Stimulated activated effector memory CD8-positive, alpha-beta T cell treated with anti-CD3 and anti-CD28 coated beads, Interleukin-12 subunit alpha, Interleukin-12 subunit beta, amount 100 ng/mL, for 72 hours (primary cell): ENCODE measurements at regions not wholly inside any gene's neighbourhood (a gene's known extent, or its start where the extent isn't known, plus 50 kb on each side); places are given as distances from the start of the nearest gene placed in this dataset.

Experiments used
- ATAC-seq: fragments of 150-1000 bp; cut with Tn5 transposase; 2 replicates; pipeline ENCODE4 v1.10.0; 2021
- DNase-seq, 2 donors: peaks; one replicate each; pipeline ENCODE4 v3.0.0; 2021 to 2022; ENCODE audit warnings: low spot score in 2 of 2
- H3K27ac Mint-ChIP-seq: one replicate; pipeline ENCODE4 v1.8.0; 2022; ENCODE audit warnings: mild to moderate bottlenecking, mixed read lengths
- H3K36me3 Mint-ChIP-seq: one replicate; pipeline ENCODE4 v1.8.0; 2022; ENCODE audit warnings: mild to moderate bottlenecking, mixed read lengths
- H3K4me1 Mint-ChIP-seq: one replicate; pipeline ENCODE4 v1.8.0; 2022; ENCODE audit warnings: mixed read lengths
- H3K4me3 Mint-ChIP-seq: one replicate; pipeline ENCODE4 v1.8.0; 2022; ENCODE audit warnings: mild to moderate bottlenecking, mixed read lengths
- H3K9me3 Mint-ChIP-seq: one replicate; pipeline ENCODE4 v1.8.0; 2022; ENCODE audit warnings: mixed read lengths

- no peak overlapping the region for H3K4me3 Mint-ChIP-seq
- no peaks in the 10 kb centered on the region for H3K9me3 Mint-ChIP-seq
- H3K27ac Mint-ChIP-seq, result no peak overlapping the region
- no peak for DNase-seq
- no peaks in the 10 kb centered on the region for H3K36me3 Mint-ChIP-seq
- ATAC-seq, result no peak
- no peaks in the 10 kb centered on the region for H3K4me1 Mint-ChIP-seq
Observed at GRCh38 chr12:18794000-18794399, 56.1 kb downstream of the CAPZA3 start.

GRCh38 chr12:18797604-18798003 is 59.7 kb downstream of the CAPZA3 start:
- no peak overlapping the region for H3K4me3 Mint-ChIP-seq
- no peaks in the 10 kb centered on the region for H3K4me1 Mint-ChIP-seq
- H3K9me3 Mint-ChIP-seq, result no peaks in the 10 kb centered on the region
- no peak for DNase-seq
- H3K36me3 Mint-ChIP-seq, result no peaks in the 10 kb centered on the region
- no peak for ATAC-seq
- no peak overlapping the region for H3K27ac Mint-ChIP-seq

DNA sequence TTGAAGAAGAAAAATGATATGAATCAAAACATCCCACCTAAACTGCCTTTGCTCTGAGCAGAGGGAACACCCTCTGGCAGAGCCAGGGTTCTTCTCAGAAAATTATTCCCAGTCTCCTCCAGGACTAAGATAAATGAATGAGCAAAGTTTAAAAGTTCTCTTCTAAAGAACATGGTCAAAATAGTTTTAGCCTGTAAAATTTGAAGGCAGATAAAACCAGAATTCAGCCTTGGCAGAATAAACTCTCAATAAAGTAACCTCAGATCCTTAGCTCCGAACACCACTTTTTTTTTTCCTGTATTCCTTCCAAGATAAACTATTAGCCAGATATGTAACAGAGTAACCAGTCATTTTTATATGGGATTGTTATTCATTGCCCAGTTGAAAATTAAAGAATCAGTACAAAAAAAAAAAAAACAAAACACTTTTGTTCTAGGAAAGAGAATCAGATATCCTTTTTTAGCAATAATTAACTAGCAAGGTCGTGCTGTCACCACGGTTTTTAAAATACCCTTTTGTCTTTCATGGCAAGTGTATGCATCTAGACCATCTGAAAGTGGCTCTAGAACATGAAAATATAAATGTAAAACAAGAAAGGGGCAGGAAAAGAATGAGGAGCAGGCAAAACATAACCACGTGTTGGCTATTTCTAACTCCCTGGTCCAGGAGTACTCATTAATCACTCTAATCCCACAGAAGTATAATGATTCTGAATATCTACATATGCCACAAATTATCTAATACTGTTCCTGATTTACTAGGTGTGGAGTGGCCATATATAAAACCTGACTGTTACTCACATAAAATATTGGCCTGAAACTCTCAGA is 60.8 kb downstream of the CAPZA3 start:
- H3K4me3 Mint-ChIP-seq, result no peak overlapping the region
- no peaks in the 10 kb centered on the region for H3K4me1 Mint-ChIP-seq
- H3K27ac Mint-ChIP-seq, result no peak overlapping the region
- ATAC-seq (no peak), DNase-seq (no peak)
- H3K9me3 Mint-ChIP-seq, result no peaks in the 10 kb centered on the region
- no peaks in the 10 kb centered on the region for H3K36me3 Mint-ChIP-seq

GRCh38 chr12:18799561-18799960 is 61.6 kb downstream of the CAPZA3 start:
- DNase-seq (no peak), ATAC-seq (no peak)
- no peak overlapping the region for H3K27ac Mint-ChIP-seq
- H3K9me3 Mint-ChIP-seq, result no peaks in the 10 kb centered on the region
- no peaks in the 10 kb centered on the region for H3K36me3 Mint-ChIP-seq
- H3K4me1 Mint-ChIP-seq, result no peaks in the 10 kb centered on the region
- H3K4me3 Mint-ChIP-seq, result no peak overlapping the region

- no peaks in the 10 kb centered on the region for H3K36me3 Mint-ChIP-seq
- DNase-seq (no peak), ATAC-seq (no peak)
- H3K9me3 Mint-ChIP-seq, result no peaks in the 10 kb centered on the region
- no peak overlapping the region for H3K27ac Mint-ChIP-seq
- no peaks in the 10 kb centered on the region for H3K4me1 Mint-ChIP-seq
- H3K4me3 Mint-ChIP-seq, result no peak overlapping the region
Observed at GRCh38 chr12:18805516-18806248, 67.8 kb downstream of the CAPZA3 start.

DNA sequence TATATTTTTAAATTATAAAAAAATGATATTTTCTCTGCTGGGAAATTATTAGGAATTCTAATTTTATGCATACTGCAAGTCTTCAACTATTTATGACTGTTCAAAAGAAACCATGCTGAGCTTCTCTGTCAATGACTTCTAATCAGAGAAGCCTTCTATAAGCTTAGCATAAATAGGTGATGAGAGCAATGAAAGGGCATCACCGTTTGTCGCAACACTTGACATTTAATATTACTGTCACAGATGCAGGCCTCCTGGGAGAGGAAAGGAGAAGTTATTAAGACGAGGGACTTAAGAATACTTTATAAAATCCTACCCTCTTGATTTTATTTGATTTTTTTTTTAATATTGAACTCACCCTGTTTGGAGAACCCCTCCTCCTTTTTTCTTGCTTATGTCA is 69.8 kb downstream of the CAPZA3 start:
- no peaks in the 10 kb centered on the region for H3K36me3 Mint-ChIP-seq

GRCh38 chr12:18808221-18808620 is 70.3 kb downstream of the CAPZA3 start:
- H3K9me3 Mint-ChIP-seq, result no peaks in the 10 kb centered on the region
- H3K36me3 Mint-ChIP-seq, result no peaks in the 10 kb centered on the region
- no peak overlapping the region for H3K27ac Mint-ChIP-seq
- H3K4me3 Mint-ChIP-seq, result no peak overlapping the region
- H3K4me1 Mint-ChIP-seq, result no peaks in the 10 kb centered on the region
- ATAC-seq, result no peak
- DNase-seq, result no peak

More for the DNA sequence above, 69.8 kb downstream of the CAPZA3 start:
- H3K4me3 Mint-ChIP-seq, result no peak overlapping the region
- ATAC-seq (no peak), DNase-seq (no peak)
- H3K4me1 Mint-ChIP-seq, result no peaks in the 10 kb centered on the region
- H3K9me3 Mint-ChIP-seq, result no peaks in the 10 kb centered on the region
- H3K27ac Mint-ChIP-seq, result no peak overlapping the region

- Mint-ChIP-seq H3K9me3 (no peaks in the 10 kb centered on the region), H3K27ac (no peak overlapping the region), H3K4me1 (no peaks in the 10 kb centered on the region), H3K36me3 (no peaks in the 10 kb centered on the region), H3K4me3 (no peak overlapping the region)
- DNase-seq (no peak), ATAC-seq (no peak)
Observed at GRCh38 chr12:18810537-18811253, 72.8 kb downstream of the CAPZA3 start.

GRCh38 chr12:18811273-18811672 is 73.4 kb downstream of the CAPZA3 start:
- Mint-ChIP-seq H3K27ac (no peak overlapping the region), H3K36me3 (no peaks in the 10 kb centered on the region), H3K9me3 (no peaks in the 10 kb centered on the region), H3K4me1 (no peaks in the 10 kb centered on the region), H3K4me3 (no peak overlapping the region)
- no peak for ATAC-seq
- no peak for DNase-seq

GRCh38 chr12:18813753-18814152 is 75.8 kb downstream of the CAPZA3 start:
- no peak overlapping the region for H3K27ac Mint-ChIP-seq
- H3K36me3 Mint-ChIP-seq, result no peaks in the 10 kb centered on the region
- no peak overlapping the region for H3K4me3 Mint-ChIP-seq
- no peak for DNase-seq
- H3K9me3 Mint-ChIP-seq, result no peaks in the 10 kb centered on the region
- ATAC-seq, result peak; percentile 39
- H3K4me1 Mint-ChIP-seq, result no peaks in the 10 kb centered on the region

DNA sequence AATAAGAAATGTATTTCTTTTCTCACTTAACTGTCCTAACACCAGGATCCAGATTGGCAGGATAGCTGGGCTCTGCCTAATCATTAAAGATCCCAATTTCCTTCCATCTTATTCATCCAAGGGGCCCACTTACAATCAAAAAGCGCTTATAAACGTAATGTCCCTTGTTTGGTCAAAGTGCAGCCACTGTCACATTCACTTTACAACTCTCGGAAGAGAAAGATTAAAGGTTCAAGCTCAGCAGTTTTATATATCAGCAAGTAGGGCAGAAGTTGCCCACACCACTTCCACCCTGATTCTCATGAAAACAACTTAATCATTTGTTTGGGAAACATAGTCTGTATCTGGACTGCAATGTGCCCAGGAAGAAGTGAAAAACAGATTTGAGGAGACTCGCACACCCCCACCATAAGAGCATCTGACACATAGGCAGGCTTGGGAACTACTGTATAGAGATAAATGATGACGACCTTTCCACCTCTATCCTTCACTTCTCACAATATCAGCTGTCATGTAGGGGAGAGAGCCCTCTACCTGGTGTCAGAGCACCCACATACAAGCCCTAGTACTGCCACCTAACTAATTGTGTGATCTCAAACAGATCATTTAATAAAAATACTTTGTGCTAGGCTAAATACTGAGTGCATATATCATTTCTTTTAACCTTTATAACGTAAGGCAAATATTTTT is 80.8 kb downstream of the CAPZA3 start:
- Mint-ChIP-seq H3K9me3 (no peaks in the 10 kb centered on the region), H3K4me1 (no peaks in the 10 kb centered on the region), H3K27ac (no peak overlapping the region), H3K36me3 (no peaks in the 10 kb centered on the region), H3K4me3 (no peak overlapping the region)
- ATAC-seq (no peak), DNase-seq (no peak)

GRCh38 chr12:18819484-18819883 is 81.6 kb downstream of the CAPZA3 start:
- H3K4me1 Mint-ChIP-seq, result no peaks in the 10 kb centered on the region
- DNase-seq, result no peak

DNA sequence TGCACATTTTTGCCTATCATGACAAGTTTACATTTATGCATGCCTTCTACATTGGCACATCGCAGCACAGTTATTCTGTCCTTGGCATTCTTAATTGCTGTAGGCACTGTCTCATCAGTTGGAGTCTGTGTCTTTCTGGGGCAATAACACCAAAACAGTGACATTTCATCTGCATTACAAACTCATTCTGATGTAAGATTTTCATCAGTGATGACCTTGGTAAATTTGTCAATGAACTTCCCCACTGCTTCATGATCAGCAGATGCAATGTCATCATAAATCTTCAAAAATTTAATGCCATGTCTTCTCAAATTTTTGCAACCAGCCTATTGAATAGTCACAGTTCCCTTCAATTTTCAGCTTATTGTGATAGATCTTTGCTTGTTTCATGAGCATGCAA is 85.5 kb downstream of the CAPZA3 start:
- Mint-ChIP-seq H3K9me3 (peaks cover under 1% of the 10 kb centered on the region), H3K36me3 (no peaks in the 10 kb centered on the region), H3K27ac (no peak overlapping the region), H3K4me1 (no peaks in the 10 kb centered on the region), H3K4me3 (no peak overlapping the region)
- DNase-seq, result no peak
- no peak for ATAC-seq

More at GRCh38 chr12:18819484-18819883, 81.6 kb downstream of the CAPZA3 start:
- no peak overlapping the region for H3K27ac Mint-ChIP-seq
- no peaks in the 10 kb centered on the region for H3K36me3 Mint-ChIP-seq
- H3K9me3 Mint-ChIP-seq, result no peaks in the 10 kb centered on the region
- no peak for ATAC-seq
- H3K4me3 Mint-ChIP-seq, result no peak overlapping the region

DNA sequence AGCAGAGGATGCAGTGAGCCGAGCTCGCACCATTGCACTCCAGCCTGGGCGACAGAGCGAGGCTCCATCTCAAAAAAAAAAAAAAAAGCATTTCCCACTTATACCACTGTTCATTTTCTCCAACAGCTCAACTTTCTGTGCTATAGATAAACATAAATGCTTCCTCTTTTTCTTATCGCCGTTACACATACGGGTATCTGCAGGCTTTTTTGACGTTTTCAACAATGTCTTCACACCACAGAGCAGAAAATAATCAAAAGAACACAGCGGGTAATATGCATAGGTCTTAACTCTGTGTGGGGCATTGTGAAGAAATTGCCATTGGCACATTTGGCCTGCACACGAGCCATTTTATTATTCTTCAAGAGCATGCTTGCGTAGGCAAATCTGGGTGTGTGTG is 86.4 kb downstream of the CAPZA3 start:
- Mint-ChIP-seq H3K27ac (no peak overlapping the region), H3K9me3 (peaks cover 8% of the 10 kb centered on the region), H3K36me3 (no peaks in the 10 kb centered on the region), H3K4me3 (no peak overlapping the region), H3K4me1 (no peaks in the 10 kb centered on the region)
- no peak for ATAC-seq
- no peak for DNase-seq

GRCh38 chr12:18825138-18825537 is 87.2 kb downstream of the CAPZA3 start:
- no peak for ATAC-seq
- DNase-seq, result no peak
- no peaks in the 10 kb centered on the region for H3K36me3 Mint-ChIP-seq

More at GRCh38 chr12:18825138-18825537, 87.2 kb downstream of the CAPZA3 start:
- H3K4me1 Mint-ChIP-seq, result no peaks in the 10 kb centered on the region
- no peak overlapping the region for H3K27ac Mint-ChIP-seq
- H3K9me3 Mint-ChIP-seq, result peaks cover 8% of the 10 kb centered on the region
- H3K4me3 Mint-ChIP-seq, result no peak overlapping the region
